IPS-NIHi7 (cell line): ENCODE measurements at regions not wholly inside any gene's neighbourhood (a gene's known extent, or its start where the extent isn't known, plus 50 kb on each side); places are given as distances from the start of the nearest gene placed in this dataset.
A peak's percentile ranks its signal among the peaks of the same experiment; 100 is the strongest.
"Not testable (repeated sequence)": the region's sequence is repeated elsewhere in the genome, so short reads cannot be mapped to it uniquely, and the experiment has no call there.

Experiments used
- DNase-seq: peaks from one replicate; pipeline ENCODE4 v3.0.0; 2012; ENCODE audit warnings: mixed read lengths; ENCODE audit errors: extremely low spot score

- DNase-seq: no peak
Measured at GRCh38 chr18:32884543-32884942, 111.7 kb upstream of the KLHL14 start.

GRCh38 chr18:32881009-32881408 lies 108.2 kb upstream of the KLHL14 start:
- DNase-seq: no peak

- DNase-seq: no peak
Measured at GRCh38 chr18:32879497-32879896, 106.7 kb upstream of the KLHL14 start.

GRCh38 chr18:32878436-32878835 lies 105.6 kb upstream of the KLHL14 start:
- no peak for DNase-seq

GRCh38 chr18:32877371-32877770 lies 104.5 kb upstream of the KLHL14 start:
- no peak for DNase-seq

GRCh38 chr18:32875625-32876024 lies 102.8 kb upstream of the KLHL14 start:
- DNase-seq: no peak

GRCh38 chr18:32871786-32872185 lies 99.0 kb upstream of the KLHL14 start:
- no peak for DNase-seq

GRCh38 chr18:32870611-32871010 lies 97.8 kb upstream of the KLHL14 start:
- DNase-seq: no peak

GRCh38 chr18:32868406-32868805 lies 95.6 kb upstream of the KLHL14 start:
- no peak for DNase-seq

GRCh38 chr18:32867936-32868335 lies 95.1 kb upstream of the KLHL14 start:
- DNase-seq: no peak

GRCh38 chr18:32867330-32867729 lies 94.5 kb upstream of the KLHL14 start:
- no peak for DNase-seq

- not testable (repeated sequence) for DNase-seq
Measured at GRCh38 chr18:32862031-32862430, 89.2 kb upstream of the KLHL14 start.

- no peak for DNase-seq
Measured at GRCh38 chr18:32851936-32852335, 79.1 kb upstream of the KLHL14 start.

- no peak for DNase-seq
Measured at GRCh38 chr18:32848826-32849225, 76.0 kb upstream of the KLHL14 start.

GRCh38 chr18:32847691-32848090 lies 74.9 kb upstream of the KLHL14 start:
- peak; percentile 59 for DNase-seq

GRCh38 chr18:32846896-32847295 lies 74.1 kb upstream of the KLHL14 start:
- no peak for DNase-seq

- DNase-seq: no peak
Measured at GRCh38 chr18:32840962-32841361, 68.1 kb upstream of the KLHL14 start.

GRCh38 chr18:32835951-32836350 lies 63.1 kb upstream of the KLHL14 start:
- no peak for DNase-seq

GRCh38 chr18:32831781-32832180 lies 59.0 kb upstream of the KLHL14 start:
- DNase-seq: no peak

GRCh38 chr18:32823226-32823625 lies 50.4 kb upstream of the KLHL14 start:
- DNase-seq: no peak
